GM13976 (cell line): ENCODE measurements at regions not wholly inside any gene's neighbourhood (a gene's known extent, or its start where the extent isn't known, plus 50 kb on each side); places are given as distances from the start of the nearest gene placed in this dataset.

Source experiments
- DNase-seq: peaks from one replicate; pipeline ENCODE4 v3.0.0; 2012; ENCODE audit warnings: low spot score
- CTCF ChIP-seq: IDR thresholded peaks from 2 replicates; pipeline ENCODE4 v1.5.1; 2012; ENCODE audit warnings: borderline replicate concordance, mild to moderate bottlenecking; ENCODE audit not compliant: insufficient read depth; ENCODE audit errors: extremely low read depth, missing control alignments, control extremely low read depth
- in situ Hi-C: fragments of 300-500 bp; cut with MboI; formaldehyde crosslinking; loops from one replicate; pipeline ENCODE4 v1.12.0; 2022; ENCODE audit warnings: low sequenced_read_pairs, mixed read lengths, inconsistent platforms; ENCODE audit not compliant: unreplicated experiment

- no peak for DNase-seq
- no peak for TF ChIP-seq CTCF
- in situ Hi-C loops = no loop called here
Observed at GRCh38 chr3:16085884-16086608, 88.4 kb upstream of the GALNT15 start.

GRCh38 chr3:16086690-16087089 is 87.8 kb upstream of the GALNT15 start:
- DNase-seq = no peak
- TF ChIP-seq CTCF = no peak
- in situ Hi-C loops = no loop called here

GRCh38 chr3:16088496-16088895 is 86.0 kb upstream of the GALNT15 start:
- TF ChIP-seq CTCF = no peak
- no peak for DNase-seq
- in situ Hi-C loops = no loop called here

GRCh38 chr3:16089521-16089920 is 85.0 kb upstream of the GALNT15 start:
- DNase-seq = no peak
- TF ChIP-seq CTCF = no peak
- in situ Hi-C loops = no loop called here

GRCh38 chr3:16090024-16090423 is 84.5 kb upstream of the GALNT15 start:
- DNase-seq = no peak
- TF ChIP-seq CTCF = no peak
- in situ Hi-C loops = no loop called here

GRCh38 chr3:16090706-16091105 is 83.8 kb upstream of the GALNT15 start:
- in situ Hi-C loops = no loop called here
- no peak for TF ChIP-seq CTCF
- DNase-seq = no peak
